HG02623 (cell line): ENCODE measurements at regions not wholly inside any gene's neighbourhood (a gene's known extent, or its start where the extent isn't known, plus 50 kb on each side); places are given as distances from the start of the nearest gene placed in this dataset.

Source experiments
- ATAC-seq: cut with Tn5 transposase; IDR thresholded peaks from one replicate; pipeline ENCODE4 v1.9.1; 2021; ENCODE audit warnings: moderate library complexity; ENCODE audit not compliant: unreplicated experiment

- peak; percentile 97 for ATAC-seq
These were observed 64.5 kb upstream of the WDR1 start for GRCh38 chr4:10180927-10181744.

GRCh38 chr4:10180603-10180926 lies 64.0 kb upstream of the WDR1 start:
- ATAC-seq: no peak

GRCh38 chr4:10179957-10180602 lies 63.5 kb upstream of the WDR1 start:
- ATAC-seq: no peak

- no peak for ATAC-seq
These were observed 62.2 kb upstream of the WDR1 start for GRCh38 chr4:10178763-10179162.

GRCh38 chr4:10175626-10176025 lies 59.0 kb upstream of the WDR1 start:
- no peak for ATAC-seq

GRCh38 chr4:10173754-10174749 lies 57.5 kb upstream of the WDR1 start:
- ATAC-seq: no peak

GRCh38 chr4:10173037-10173753 lies 56.6 kb upstream of the WDR1 start:
- ATAC-seq: no peak

GRCh38 chr4:10172278-10172921 lies 55.8 kb upstream of the WDR1 start:
- no peak for ATAC-seq

GRCh38 chr4:10171055-10171454 lies 54.5 kb upstream of the WDR1 start:
- ATAC-seq: no peak

GRCh38 chr4:10169839-10170387 lies 53.3 kb upstream of the WDR1 start:
- no peak for ATAC-seq

GRCh38 chr4:10168151-10168550 lies 51.6 kb upstream of the WDR1 start:
- no peak for ATAC-seq

- ATAC-seq: no peak
These were observed 50.6 kb upstream of the WDR1 start for GRCh38 chr4:10167201-10167600.
